DND-41 (cell line): ENCODE measurements at regions not wholly inside any gene's neighbourhood (a gene's known extent, or its start where the extent isn't known, plus 50 kb on each side); places are given as distances from the start of the nearest gene placed in this dataset.

ENCODE experiments used
- ATAC-seq: fragments of 200-7000 bp; cut with Tn5 transposase; 3 replicates; pipeline ENCODE4 v1.9.1; 2021; ENCODE audit warnings: low read depth; ENCODE audit not compliant: insufficient read depth
- DNase-seq: peaks from one replicate; pipeline ENCODE4 v3.0.0-alpha.2; 2020
- H2AFZ ChIP-seq: 2 replicates; pipeline ENCODE4 v1.6.0; 2012; ENCODE audit warnings: low read depth, low read length
- H3K27ac ChIP-seq: 2 replicates; pipeline ENCODE4 v1.5.1; 2012; ENCODE audit warnings: low read length, inconsistent platforms
- H3K27me3 ChIP-seq: fragments of 200-600 bp; sonication (generic); 2 replicates; pipeline ENCODE4 v1.6.0; 2012; ENCODE audit warnings: low read length, mild to moderate bottlenecking, inconsistent platforms; ENCODE audit not compliant: insufficient read depth, poor library complexity
- H3K36me3 ChIP-seq: 2 replicates; pipeline ENCODE4 v1.5.1; 2012; ENCODE audit warnings: low read length, inconsistent platforms; ENCODE audit not compliant: insufficient read depth
- H3K4me1 ChIP-seq: 2 replicates; pipeline ENCODE4 v1.5.1; 2012; ENCODE audit warnings: mild to moderate bottlenecking, low read length; ENCODE audit not compliant: insufficient read depth
- H3K4me2 ChIP-seq: 2 replicates; pipeline ENCODE4 v1.6.0; 2012; ENCODE audit warnings: mild to moderate bottlenecking, moderate library complexity, low read length, inconsistent platforms; ENCODE audit not compliant: insufficient read depth
- H3K4me3 ChIP-seq, 2 experiments: fragments of 200-600 bp in 1 of 2; shearing (Covaris generic) in 1 of 2; 2 replicates each; pipeline ENCODE4 v1.5.1; 2012 to 2016; ENCODE audit warnings: inconsistent platforms in 2 of 2, low read length in 2 of 2, mild to moderate bottlenecking in 2 of 2, low read depth in 1 of 2, moderate library complexity in 1 of 2
- H3K79me2 ChIP-seq: 2 replicates; pipeline ENCODE4 v1.6.0; 2012; ENCODE audit warnings: low read length, inconsistent platforms; ENCODE audit not compliant: insufficient read depth
- H3K9ac ChIP-seq: 2 replicates; pipeline ENCODE4 v1.6.0; 2012; ENCODE audit warnings: low read depth, mild to moderate bottlenecking, inconsistent platforms, low read length, moderate library complexity
- H3K9me3 ChIP-seq: 2 replicates; pipeline ENCODE4 v1.5.1; 2012; ENCODE audit warnings: low read length, moderate library complexity, mild to moderate bottlenecking, inconsistent platforms; ENCODE audit not compliant: insufficient read depth, severe bottlenecking
- H4K20me1 ChIP-seq: 2 replicates; pipeline ENCODE4 v1.6.0; 2012; ENCODE audit warnings: low read length; ENCODE audit not compliant: insufficient read depth
- CTCF ChIP-seq: IDR thresholded peaks from 2 replicates; pipeline ENCODE4 v1.5.1; 2012; ENCODE audit warnings: borderline replicate concordance, low read length, moderate library complexity, mild to moderate bottlenecking; ENCODE audit not compliant: poor library complexity, severe bottlenecking; ENCODE audit errors: extremely low read depth
- EZH2 ChIP-seq: IDR thresholded peaks from 3 replicates; pipeline ENCODE4 v1.6.1; 2012; ENCODE audit warnings: borderline replicate concordance, low read depth, mild to moderate bottlenecking, moderate library complexity, low read length, inconsistent platforms; ENCODE audit not compliant: severe bottlenecking

GRCh38 chr16:59193637-59194036 is 459.5 kb upstream of the GOT2 start:
- Histone ChIP-seq H2AFZ (no peak overlapping the region), H3K4me1 (no peaks in the 10 kb centered on the region), H3K9me3 (no peaks in the 10 kb centered on the region), H3K4me3 (no peak overlapping the region), H3K79me2 (no peaks in the 10 kb centered on the region), H3K9ac (no peak overlapping the region), H3K4me2 (no peak overlapping the region), H4K20me1 (no peaks in the 10 kb centered on the region), H3K27ac (no peak overlapping the region), H3K36me3 (no peaks in the 10 kb centered on the region), H3K27me3 (no peaks in the 10 kb centered on the region)
- DNase-seq (no peak), ATAC-seq (no peak)
- no peak for TF ChIP-seq EZH2

- ATAC-seq (peak; percentile 50; the same call in 2 of the 3 replicates), DNase-seq (peak; percentile 36)
- no peaks in the 10 kb centered on the region for H3K4me1 ChIP-seq
- H3K27me3 ChIP-seq = no peaks in the 10 kb centered on the region
- no peaks in the 10 kb centered on the region for H3K9me3 ChIP-seq
- H3K27ac ChIP-seq = no peak overlapping the region
- H2AFZ ChIP-seq = no peak overlapping the region
- H3K79me2 ChIP-seq = no peaks in the 10 kb centered on the region
- H3K9ac ChIP-seq = no peak overlapping the region
- H3K4me3 ChIP-seq = no peak overlapping the region
- TF ChIP-seq CTCF = peak; percentile 70
- TF ChIP-seq EZH2 = no peak
- H3K4me2 ChIP-seq = no peak overlapping the region
- H3K36me3 ChIP-seq = no peaks in the 10 kb centered on the region
- no peaks in the 10 kb centered on the region for H4K20me1 ChIP-seq
These were observed 458.6 kb upstream of the GOT2 start for GRCh38 chr16:59192551-59193199.

GRCh38 chr16:59190731-59191130 is 456.6 kb upstream of the GOT2 start:
- Histone ChIP-seq H3K9me3 (no peaks in the 10 kb centered on the region), H3K9ac (no peak overlapping the region), H3K27me3 (no peaks in the 10 kb centered on the region), H3K4me1 (no peaks in the 10 kb centered on the region), H2AFZ (no peak overlapping the region), H3K27ac (no peak overlapping the region), H3K36me3 (no peaks in the 10 kb centered on the region), H3K4me2 (no peak overlapping the region), H4K20me1 (no peaks in the 10 kb centered on the region), H3K4me3 (no peak overlapping the region), H3K79me2 (no peaks in the 10 kb centered on the region)
- TF ChIP-seq CTCF = no peak
- DNase-seq (no peak), ATAC-seq (no peak)

- no peaks in the 10 kb centered on the region for H3K9me3 ChIP-seq
- no peaks in the 10 kb centered on the region for H3K4me1 ChIP-seq
- no peaks in the 10 kb centered on the region for H3K36me3 ChIP-seq
- H3K4me3 ChIP-seq = no peak overlapping the region
- H3K4me2 ChIP-seq = no peak overlapping the region
- no peak overlapping the region for H2AFZ ChIP-seq
- H4K20me1 ChIP-seq = no peaks in the 10 kb centered on the region
- TF ChIP-seq EZH2 (no peak), CTCF (no peak)
- no peak overlapping the region for H3K27ac ChIP-seq
- no peak overlapping the region for H3K9ac ChIP-seq
- no peaks in the 10 kb centered on the region for H3K27me3 ChIP-seq
- DNase-seq = no peak
- no peak for ATAC-seq
- H3K79me2 ChIP-seq = no peaks in the 10 kb centered on the region
These were observed 453.9 kb upstream of the GOT2 start for GRCh38 chr16:59188029-59188428.
